ENCODE measurements at regions not wholly inside any gene's neighbourhood (a gene's known extent, or its start where the extent isn't known, plus 50 kb on each side); places are given as distances from the start of the nearest gene placed in this dataset.

DNA sequence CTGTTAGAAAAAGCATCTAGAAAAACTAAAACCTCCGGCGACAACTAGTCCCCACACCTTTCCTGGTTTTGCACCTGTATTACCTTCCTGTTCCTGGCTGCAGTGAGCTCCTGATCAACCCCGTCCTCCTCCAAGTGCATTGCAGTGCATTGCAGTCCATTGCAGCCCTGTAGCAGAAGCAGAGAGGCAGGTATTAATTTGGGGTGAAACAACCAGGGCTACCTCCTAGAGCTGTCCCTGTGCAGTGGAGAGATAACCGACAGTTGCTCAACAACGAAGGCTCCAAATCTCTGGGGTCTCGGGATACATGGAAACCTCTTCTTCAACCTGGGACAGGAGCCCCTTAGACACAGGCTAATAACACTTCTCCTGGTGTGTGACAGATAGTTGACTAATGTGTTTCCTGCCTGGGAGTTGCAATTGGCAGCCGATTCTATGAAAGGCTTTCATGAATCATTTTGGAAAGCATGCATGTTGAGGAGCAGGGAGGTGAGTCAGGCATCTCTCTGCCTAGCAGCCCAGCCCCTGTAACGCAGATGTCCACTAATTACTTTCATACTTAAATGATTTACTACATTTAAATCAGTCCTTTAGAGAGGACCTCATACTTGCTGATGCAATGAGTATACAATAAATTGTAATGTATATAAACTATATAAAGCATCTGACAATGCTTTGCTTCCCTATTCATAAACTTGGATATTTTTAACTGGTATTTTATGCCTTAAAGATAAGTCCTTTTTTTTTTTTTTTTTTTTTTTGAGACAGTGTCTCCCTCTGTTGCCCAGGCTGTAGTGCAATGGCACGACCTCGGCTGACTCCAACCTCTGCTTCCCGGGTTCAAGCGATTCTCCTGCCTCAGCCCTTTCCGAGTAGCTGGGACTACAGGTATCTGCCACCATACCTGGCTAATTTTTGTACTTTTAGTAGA is 59.0 kb downstream of the PRR15 start:
- TF ChIP-seq SUZ12 (IDR thresholded peaks at IDR 0.05; ENCODE audit: unreplicated experiment) = no peak
- TF ChIP-seq NR2C2 (IDR thresholded peaks at IDR 0.05; ENCODE audit: borderline replicate concordance, control insufficient read depth, insufficient read length, low read depth) = no peak

All from GM12878 (cell line).